ENCODE measurements at regions not wholly inside any gene's neighbourhood (a gene's known extent, or its start where the extent isn't known, plus 50 kb on each side); places are given as distances from the start of the nearest gene placed in this dataset.

DNA sequence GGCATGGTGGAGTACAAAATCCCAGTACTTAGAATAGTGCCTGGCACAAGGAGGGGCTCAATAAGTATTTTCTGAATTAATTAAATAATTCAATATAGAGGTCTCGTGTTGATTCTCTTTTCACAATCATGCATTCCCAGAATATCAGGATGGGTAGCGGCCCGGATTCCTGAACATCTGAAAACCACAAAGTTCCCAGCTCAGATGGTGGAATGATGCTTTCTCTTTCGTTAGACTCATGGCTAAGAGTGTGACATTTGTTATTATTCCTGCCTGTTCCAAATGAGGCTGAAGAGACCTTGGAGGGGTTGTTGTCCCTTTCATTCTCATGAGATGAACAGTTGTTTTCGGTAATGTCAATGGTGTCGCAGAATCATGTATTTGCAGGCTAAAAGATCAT is 95.4 kb upstream of the LIFR start:
- Histone ChIP-seq H3K4me1 (no peaks in the 10 kb centered on the region), H3K9me3 (no peaks in the 10 kb centered on the region), H3K27ac (no peak overlapping the region), H3K27me3 (no peaks in the 10 kb centered on the region), H3K36me3 (no peaks in the 10 kb centered on the region), H3K4me3 (no peak overlapping the region)
- ATAC-seq (ENCODE audit: low FRiP score in 2 of 2) (no peak), DNase-seq (no peak)
- WGBS, 2 donors: 91 to 94% methylated on average over 6 of the region's 6 CpGs
- TF ChIP-seq EP300 (IDR thresholded peaks at IDR 0.05) (no peak), POLR2A (IDR thresholded peaks at IDR 0.05) (no peak), POLR2AphosphoS5 (IDR thresholded peaks at IDR 0.05) (no peak)
- TF ChIP-seq, protein P1, sequence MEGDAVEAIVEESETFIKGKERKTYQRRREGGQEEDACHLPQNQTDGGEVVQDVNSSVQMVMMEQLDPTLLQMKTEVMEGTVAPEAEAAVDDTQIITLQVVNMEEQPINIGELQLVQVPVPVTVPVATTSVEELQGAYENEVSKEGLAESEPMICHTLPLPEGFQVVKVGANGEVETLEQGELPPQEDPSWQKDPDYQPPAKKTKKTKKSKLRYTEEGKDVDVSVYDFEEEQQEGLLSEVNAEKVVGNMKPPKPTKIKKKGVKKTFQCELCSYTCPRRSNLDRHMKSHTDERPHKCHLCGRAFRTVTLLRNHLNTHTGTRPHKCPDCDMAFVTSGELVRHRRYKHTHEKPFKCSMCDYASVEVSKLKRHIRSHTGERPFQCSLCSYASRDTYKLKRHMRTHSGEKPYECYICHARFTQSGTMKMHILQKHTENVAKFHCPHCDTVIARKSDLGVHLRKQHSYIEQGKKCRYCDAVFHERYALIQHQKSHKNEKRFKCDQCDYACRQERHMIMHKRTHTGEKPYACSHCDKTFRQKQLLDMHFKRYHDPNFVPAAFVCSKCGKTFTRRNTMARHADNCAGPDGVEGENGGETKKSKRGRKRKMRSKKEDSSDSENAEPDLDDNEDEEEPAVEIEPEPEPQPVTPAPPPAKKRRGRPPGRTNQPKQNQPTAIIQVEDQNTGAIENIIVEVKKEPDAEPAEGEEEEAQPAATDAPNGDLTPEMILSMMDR (IDR thresholded peaks at IDR 0.05): no peak

DNA sequence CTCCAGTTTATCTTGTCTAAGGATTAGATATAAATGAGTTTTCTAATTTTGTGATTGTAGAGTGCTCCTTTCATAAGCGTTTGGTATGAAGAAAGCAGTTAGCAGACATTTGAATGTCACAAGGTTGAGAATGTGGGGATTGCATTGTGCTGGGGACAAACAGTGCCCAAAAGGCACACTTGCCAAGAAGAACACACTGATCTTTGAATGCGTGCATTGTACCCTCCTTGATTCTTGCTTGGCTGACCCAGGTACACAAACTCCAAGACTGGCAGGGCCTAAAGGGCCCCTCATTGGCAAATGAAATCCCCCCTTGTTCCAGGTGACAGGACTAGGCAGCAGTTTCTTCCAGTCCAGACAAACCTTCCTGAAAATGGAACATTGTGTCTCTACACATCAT is 96.9 kb upstream of the LIFR start:
- Histone ChIP-seq H3K36me3 (no peaks in the 10 kb centered on the region), H3K27me3 (no peaks in the 10 kb centered on the region), H3K9me3 (no peaks in the 10 kb centered on the region), H3K4me3 (no peak overlapping the region), H3K27ac (no peak overlapping the region), H3K4me1 (no peaks in the 10 kb centered on the region)
- 98 to 100% methylated on average over 2 of the region's 2 CpGs for WGBS, 2 donors
- ATAC-seq (ENCODE audit: low FRiP score in 2 of 2): no peak
- TF ChIP-seq EP300 (IDR thresholded peaks at IDR 0.05): no peak
- TF ChIP-seq, protein P1 (IDR thresholded peaks at IDR 0.05): no peak
- TF ChIP-seq POLR2AphosphoS5 (IDR thresholded peaks at IDR 0.05): no peak
- TF ChIP-seq POLR2A (IDR thresholded peaks at IDR 0.05): no peak
- no peak for DNase-seq

DNA sequence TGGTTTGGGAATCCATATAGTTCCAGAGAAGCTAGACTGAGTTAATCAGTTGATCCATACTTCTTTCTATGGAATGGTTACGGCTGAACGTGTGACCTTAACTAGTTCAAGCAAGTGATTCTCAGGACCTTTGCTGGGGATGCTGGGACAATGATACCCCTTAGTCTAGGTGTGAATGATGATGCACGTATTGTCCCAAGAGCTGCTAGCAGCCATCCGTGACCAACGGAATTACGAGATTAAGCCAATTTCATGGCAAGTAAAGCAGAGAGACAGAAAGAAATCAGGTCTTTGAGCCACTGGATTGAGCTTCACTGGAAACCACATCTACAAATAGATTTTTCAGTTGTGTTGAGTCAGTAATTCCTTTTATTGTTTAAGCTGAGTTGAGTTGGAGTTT is 99.2 kb upstream of the LIFR start:
- ATAC-seq (ENCODE audit: low FRiP score in 2 of 2): no peak
- Histone ChIP-seq H3K36me3 (no peaks in the 10 kb centered on the region), H3K4me3 (no peak overlapping the region), H3K27ac (no peak overlapping the region), H3K4me1 (no peaks in the 10 kb centered on the region), H3K9me3 (no peaks in the 10 kb centered on the region), H3K27me3 (no peaks in the 10 kb centered on the region)
- TF ChIP-seq, protein P1 (IDR thresholded peaks at IDR 0.05): no peak
- TF ChIP-seq POLR2AphosphoS5 (IDR thresholded peaks at IDR 0.05) (no peak), POLR2A (IDR thresholded peaks at IDR 0.05) (no peak), EP300 (IDR thresholded peaks at IDR 0.05) (no peak)
- DNase-seq: no peak
- WGBS, 2 donors: 94 to 96% methylated on average over 6 of the region's 6 CpGs

- ATAC-seq (ENCODE audit: low FRiP score in 2 of 2) (no peak), DNase-seq (no peak)
- H3K27me3 ChIP-seq: no peaks in the 10 kb centered on the region
- no peaks in the 10 kb centered on the region for H3K36me3 ChIP-seq
- H3K4me1 ChIP-seq: peaks cover 0 to 1% (median 0%) of the 10 kb centered on the region in 4 donors
- H3K4me3 ChIP-seq: no peak overlapping the region
- no peaks in the 10 kb centered on the region for H3K9me3 ChIP-seq
- 54 to 60% methylated on average over 2 of the region's 2 CpGs for WGBS, 2 donors
- no peak overlapping the region for H3K27ac ChIP-seq
- no peak for TF ChIP-seq POLR2A (IDR thresholded peaks at IDR 0.05)
- TF ChIP-seq EP300 (IDR thresholded peaks at IDR 0.05): no peak
- no peak for TF ChIP-seq POLR2AphosphoS5 (IDR thresholded peaks at IDR 0.05)
- TF ChIP-seq, protein P1 (IDR thresholded peaks at IDR 0.05): no peak
Measured at GRCh38 chr5:38656568-38656967, 100.1 kb upstream of the LIFR start.

DNA sequence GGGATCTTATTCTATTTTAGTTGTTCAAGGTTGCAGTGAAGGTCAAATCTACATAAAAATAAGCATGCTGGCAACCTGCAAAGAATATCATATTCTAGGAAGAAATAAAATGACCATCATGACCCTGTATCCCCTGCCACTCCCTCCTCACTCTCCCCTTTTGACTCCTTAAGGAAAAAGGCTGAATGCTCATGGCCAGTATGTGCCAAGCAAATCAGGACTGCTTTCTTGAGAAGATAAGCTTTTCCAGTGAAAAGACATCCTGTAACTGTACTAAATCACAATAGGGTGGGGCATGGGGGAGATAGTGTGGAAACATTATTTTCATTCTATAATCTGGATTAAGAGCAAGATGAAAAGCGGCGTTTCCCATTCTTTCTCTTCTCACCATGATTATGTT is 100.6 kb upstream of the LIFR start:
- TF ChIP-seq POLR2AphosphoS5 (IDR thresholded peaks at IDR 0.05) (no peak), POLR2A (IDR thresholded peaks at IDR 0.05) (no peak), EP300 (IDR thresholded peaks at IDR 0.05) (no peak)
- TF ChIP-seq, protein P1 (IDR thresholded peaks at IDR 0.05): no peak
- no peaks in the 10 kb centered on the region for H3K27me3 ChIP-seq
- H3K27ac ChIP-seq: no peak overlapping the region
- peaks cover 0 to 6% (median under 1%) of the 10 kb centered on the region in 4 donors for H3K4me1 ChIP-seq
- no peak overlapping the region for H3K4me3 ChIP-seq
- DNase-seq: no peak
- H3K9me3 ChIP-seq: no peaks in the 10 kb centered on the region
- WGBS, 2 donors: 86 to 87% methylated on average over 2 of the region's 2 CpGs
- H3K36me3 ChIP-seq: no peaks in the 10 kb centered on the region
- ATAC-seq (ENCODE audit: low FRiP score in 2 of 2): no peak

All from upper lobe of left lung (tissue), 6 donors.